ENCODE measurements at regions not wholly inside any gene's neighbourhood (a gene's known extent, or its start where the extent isn't known, plus 50 kb on each side); places are given as distances from the start of the nearest gene placed in this dataset.

- H3K4me3 ChIP-seq: no peak overlapping the region
- ATAC-seq: no peak
- 53 to 56% methylated on average over 5 of the region's 5 CpGs for WGBS, 2 donors
- H3K27me3 ChIP-seq: no peaks in the 10 kb centered on the region
- H3K27ac ChIP-seq: no peak overlapping the region
- no peaks in the 10 kb centered on the region for H3K36me3 ChIP-seq
- intact Hi-C loops (cut with DNase I): no loop called here
- no peak for TF ChIP-seq CTCF (IDR thresholded peaks at IDR 0.05)
- DNase-seq: no peak
- H3K9me3 ChIP-seq: no peaks in the 10 kb centered on the region
- H3K4me1 ChIP-seq: peaks cover 0 to 4% (median 0%) of the 10 kb centered on the region in 9 donors
Observed at GRCh38 chr5:107322936-107323335, 347.8 kb downstream of the EFNA5 start.

- ATAC-seq: no peak
- no peak for TF ChIP-seq CTCF (IDR thresholded peaks at IDR 0.05)
- no peak overlapping the region for H3K27ac ChIP-seq
- 60 to 75% methylated on average over 1 of the region's 1 CpG for WGBS, 2 donors
- intact Hi-C loops (cut with DNase I): no loop called here
- H3K36me3 ChIP-seq: no peaks in the 10 kb centered on the region
- no peak overlapping the region for H3K4me3 ChIP-seq
- no peaks in the 10 kb centered on the region for H3K9me3 ChIP-seq
- DNase-seq: no peak
- H3K4me1 ChIP-seq: peaks cover 0 to 4% (median 0%) of the 10 kb centered on the region in 9 donors
- H3K27me3 ChIP-seq: no peaks in the 10 kb centered on the region
Observed at GRCh38 chr5:107321906-107322305, 348.8 kb downstream of the EFNA5 start.

- Histone ChIP-seq H3K36me3 (no peaks in the 10 kb centered on the region), H3K9me3 (no peaks in the 10 kb centered on the region), H3K4me3 (no peak overlapping the region), H3K27me3 (no peaks in the 10 kb centered on the region), H3K27ac (no peak overlapping the region), H3K4me1 (peaks cover 0 to 4% (median 0%) of the 10 kb centered on the region in 9 donors)
- TF ChIP-seq CTCF (IDR thresholded peaks at IDR 0.05): no peak
- intact Hi-C loops (cut with DNase I): no loop called here
- DNase-seq (no peak), ATAC-seq (no peak)
- 46 to 53% methylated on average over 2 of the region's 2 CpGs for WGBS, 2 donors
Observed at GRCh38 chr5:107320846-107321245, 349.9 kb downstream of the EFNA5 start.

- intact Hi-C loops (cut with DNase I): no loop called here
- no peaks in the 10 kb centered on the region for H3K9me3 ChIP-seq
- DNase-seq (no peak), ATAC-seq (no peak)
- 79 to 85% methylated on average over 2 of the region's 2 CpGs for WGBS, 2 donors
- no peak for TF ChIP-seq CTCF (IDR thresholded peaks at IDR 0.05)
- peaks cover 0 to 4% (median 0%) of the 10 kb centered on the region in 9 donors for H3K4me1 ChIP-seq
- no peak overlapping the region for H3K27ac ChIP-seq
- no peaks in the 10 kb centered on the region for H3K36me3 ChIP-seq
- no peak overlapping the region for H3K4me3 ChIP-seq
- H3K27me3 ChIP-seq: no peaks in the 10 kb centered on the region
Observed at GRCh38 chr5:107320376-107320775, 350.4 kb downstream of the EFNA5 start.
